SH-SY5Y (cell line): ENCODE measurements at regions not wholly inside any gene's neighbourhood (a gene's known extent, or its start where the extent isn't known, plus 50 kb on each side); places are given as distances from the start of the nearest gene placed in this dataset.

Source experiments
- GATA2 ChIP-seq: IDR thresholded peaks from 2 replicates; pipeline ENCODE4 v1.6.1; 2011; ENCODE audit warnings: mild to moderate bottlenecking, low read depth, low read length
- GATA3 ChIP-seq: IDR thresholded peaks from 2 replicates; pipeline ENCODE4 v1.6.1; 2011; ENCODE audit warnings: low read depth, mild to moderate bottlenecking, low read length, moderate library complexity

- TF ChIP-seq GATA2 (no peak), GATA3 (no peak)
Measured at GRCh38 chr15:29623116-29623639, 199.1 kb downstream of the TJP1 start.
